NK-92 treated with Interleukin-12 subunit alpha and Interleukin-12 subunit beta, amount 100 ng/mL, for 24 hours (cell line): ENCODE measurements at regions not wholly inside any gene's neighbourhood (a gene's known extent, or its start where the extent isn't known, plus 50 kb on each side); places are given as distances from the start of the nearest gene placed in this dataset.

Experiments
- DNase-seq: peaks from one replicate; lab custom pipeline; 2025; lab: John Stamatoyannopoulos, UW

DNA sequence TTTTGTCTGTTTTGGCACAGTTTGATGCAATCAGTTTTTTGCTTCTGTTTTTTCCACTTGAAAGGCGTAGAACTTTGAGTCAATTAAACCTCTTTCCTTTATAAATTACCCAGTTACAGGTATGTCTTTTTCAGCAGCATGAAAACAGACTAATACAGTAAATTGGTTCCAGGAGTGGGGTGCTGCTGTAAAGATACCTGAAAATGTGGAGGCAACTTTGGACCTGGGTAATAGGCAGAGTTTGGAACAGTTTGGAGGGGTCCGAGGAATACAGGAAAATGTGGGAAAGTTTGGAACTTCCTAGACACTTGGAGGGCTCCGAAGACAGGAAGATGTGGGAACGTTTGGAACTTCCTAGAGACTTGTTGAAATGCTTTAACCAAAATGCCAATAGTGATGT lies 2022.2 kb downstream of the MAT2B start:
- no peak for DNase-seq

DNA sequence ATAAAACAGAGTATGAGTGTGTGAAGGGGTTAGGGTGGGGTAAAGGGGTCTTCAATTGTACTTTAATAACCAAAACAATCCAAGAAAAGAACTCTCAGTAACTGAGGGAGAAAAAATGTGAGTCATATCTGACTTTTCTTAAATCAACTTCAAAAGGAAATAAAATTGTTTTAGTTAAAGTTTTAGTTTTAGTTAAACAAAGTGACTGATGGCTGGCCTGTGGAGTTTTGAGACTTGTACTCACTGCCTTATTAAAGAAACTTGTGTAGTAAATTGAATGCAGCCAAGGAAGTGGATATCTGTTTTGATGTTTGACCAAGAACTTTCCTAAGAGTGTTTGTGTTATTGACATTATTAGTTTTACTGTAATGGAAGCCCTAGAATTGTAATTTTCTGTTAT lies 2032.6 kb downstream of the MAT2B start:
- DNase-seq, result no peak

- no peak for DNase-seq
These were observed 2054.2 kb downstream of the MAT2B start for GRCh38 chr5:165559645-165560044.

DNA sequence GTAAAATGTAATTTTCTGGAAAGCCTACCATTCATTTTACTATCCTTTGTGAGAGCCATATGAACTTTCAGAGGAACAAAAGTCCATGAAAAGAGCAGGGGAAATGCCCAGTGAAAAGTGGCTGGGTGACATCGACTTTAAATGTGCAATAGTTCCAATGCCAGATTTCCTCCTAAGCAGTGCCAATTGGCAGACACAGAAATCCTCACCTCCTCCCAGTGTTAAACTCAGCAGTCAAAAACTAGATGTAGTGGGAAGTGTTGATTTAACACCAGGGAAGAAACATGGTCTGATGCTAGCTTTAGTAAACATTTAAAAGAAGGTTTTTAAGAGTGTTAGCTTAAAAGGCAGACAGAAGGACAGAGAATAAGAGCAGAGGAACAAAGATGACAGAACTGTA lies 2055.2 kb downstream of the MAT2B start:
- no peak for DNase-seq

GRCh38 chr5:165565911-165566310 lies 2060.5 kb downstream of the MAT2B start:
- DNase-seq, result no peak

GRCh38 chr5:165569551-165569950 lies 2064.1 kb downstream of the MAT2B start:
- no peak for DNase-seq

- DNase-seq, result no peak
These were observed 2068.0 kb downstream of the MAT2B start for GRCh38 chr5:165573445-165573844.

DNA sequence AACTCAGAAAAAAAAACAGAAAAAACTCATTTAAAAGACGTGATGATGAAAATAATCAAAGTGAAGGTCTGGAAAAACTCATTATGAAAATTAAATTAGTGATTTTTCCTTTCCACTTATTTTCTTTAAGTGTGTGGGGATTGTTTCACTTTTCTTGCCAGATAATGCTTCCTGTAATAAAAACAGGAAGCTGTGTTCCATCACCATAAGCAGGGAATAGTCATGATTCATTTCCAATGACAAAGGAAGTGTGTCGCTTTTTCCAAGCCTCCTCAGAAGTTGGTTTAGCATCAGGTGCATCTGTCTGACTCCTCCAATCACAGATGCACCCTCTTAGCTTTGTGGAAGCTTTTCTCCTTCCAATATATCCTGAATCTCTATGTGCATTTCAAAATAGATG lies 2068.7 kb downstream of the MAT2B start:
- no peak for DNase-seq

- DNase-seq, result no peak
These were observed 2071.4 kb downstream of the MAT2B start for GRCh38 chr5:165576678-165577275.

DNA sequence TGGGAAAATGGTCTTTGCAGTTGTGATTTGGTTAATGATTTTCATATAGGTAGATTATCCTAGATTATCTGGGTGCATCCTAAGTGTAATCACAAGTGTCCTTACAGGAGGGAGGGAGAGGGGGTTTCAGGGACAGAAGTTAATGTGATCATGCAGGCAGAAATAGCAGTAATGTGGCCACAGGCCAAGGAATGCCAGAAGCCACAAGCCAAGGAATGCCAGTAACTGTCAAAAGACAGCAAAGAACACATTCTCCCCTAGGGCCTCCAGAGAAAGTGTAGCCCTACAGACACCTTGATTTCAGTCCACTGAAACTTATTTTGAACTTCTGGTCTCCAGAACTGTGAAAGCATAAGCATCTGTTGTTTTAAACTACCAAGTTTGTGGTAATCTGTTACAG lies 2074.5 kb downstream of the MAT2B start:
- no peak for DNase-seq

DNA sequence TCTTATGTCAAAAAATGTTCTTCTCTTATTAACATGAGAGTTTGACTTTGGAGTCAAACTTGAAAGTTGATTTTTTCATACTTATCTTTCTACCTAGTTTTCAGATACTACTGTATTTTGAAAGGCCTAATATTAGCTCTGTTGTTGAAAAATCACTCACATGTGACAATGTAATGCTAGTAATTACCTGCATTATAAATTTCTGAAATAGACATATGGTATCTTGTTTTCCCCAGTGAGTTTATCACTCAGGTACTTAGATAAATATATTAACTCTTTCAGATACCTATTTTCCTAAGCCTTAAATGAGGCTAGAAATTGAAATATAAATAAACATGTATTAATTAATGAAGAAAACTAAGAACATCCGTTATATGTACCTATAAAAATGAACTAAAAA lies 2089.3 kb downstream of the MAT2B start:
- no peak for DNase-seq

GRCh38 chr5:165602529-165602928 lies 2097.1 kb downstream of the MAT2B start:
- DNase-seq, result no peak

- DNase-seq, result no peak
These were observed 2101.6 kb downstream of the MAT2B start for GRCh38 chr5:165607026-165607425.

DNA sequence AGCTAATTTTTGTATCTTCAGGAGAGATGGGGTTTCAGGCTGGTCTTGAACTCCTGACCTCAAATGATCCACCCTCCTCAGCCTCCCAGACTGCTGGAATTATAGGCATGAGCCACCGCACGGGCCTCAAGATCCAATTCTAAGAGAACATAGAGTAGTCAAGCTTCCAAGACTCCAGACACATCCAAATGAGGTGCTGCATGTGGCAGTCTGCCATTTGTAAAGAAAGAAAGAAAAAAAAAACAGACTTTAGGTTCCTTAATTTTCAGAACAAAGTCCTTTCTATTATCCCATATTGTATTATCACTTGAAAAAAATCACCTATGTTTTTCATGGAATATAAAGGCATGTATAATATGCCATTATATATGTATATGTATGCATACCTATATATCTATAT lies 2104.5 kb downstream of the MAT2B start:
- no peak for DNase-seq

DNA sequence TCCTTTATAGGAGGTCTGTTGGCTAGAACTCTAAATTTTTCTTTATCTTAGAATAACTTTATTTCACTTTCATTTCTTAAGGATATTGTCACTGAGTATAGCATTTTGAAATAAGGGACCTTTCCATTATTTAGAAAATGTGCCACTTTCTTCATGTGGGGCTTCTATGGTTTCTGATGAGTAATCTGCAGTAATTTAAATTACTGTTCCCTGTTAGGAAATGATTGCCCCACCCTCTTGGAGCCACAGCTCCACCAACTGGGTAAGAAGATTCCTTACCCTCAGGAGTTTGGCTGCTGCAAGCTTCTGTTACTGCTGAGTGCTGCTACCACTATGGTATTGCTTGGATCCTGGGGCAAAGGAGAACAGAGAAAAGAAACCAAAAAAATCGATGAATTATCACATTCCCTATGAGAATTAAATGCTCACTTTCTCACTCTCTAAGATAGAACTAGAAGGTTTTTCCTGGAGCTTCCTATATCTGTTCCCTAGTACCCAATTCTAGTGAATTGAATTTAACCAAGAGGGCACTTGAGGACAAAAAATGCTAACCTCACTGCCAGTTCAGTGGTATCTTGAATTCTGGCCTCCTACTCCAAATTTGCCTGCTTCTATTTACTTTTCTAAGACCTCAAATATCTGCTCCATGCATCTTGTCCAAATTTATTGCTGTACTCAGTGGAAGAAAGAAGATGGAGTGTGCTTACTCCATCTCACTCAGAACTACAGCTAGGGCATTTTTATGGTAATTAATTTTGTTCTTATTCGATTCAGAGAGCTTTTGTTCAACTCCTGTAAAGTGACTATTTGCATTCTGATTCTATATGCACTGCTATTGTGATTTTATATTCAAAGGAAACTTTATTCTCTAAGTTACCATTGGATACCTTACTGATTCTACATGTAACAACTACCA lies 2111.3 kb downstream of the MAT2B start:
- DNase-seq, result no peak

DNA sequence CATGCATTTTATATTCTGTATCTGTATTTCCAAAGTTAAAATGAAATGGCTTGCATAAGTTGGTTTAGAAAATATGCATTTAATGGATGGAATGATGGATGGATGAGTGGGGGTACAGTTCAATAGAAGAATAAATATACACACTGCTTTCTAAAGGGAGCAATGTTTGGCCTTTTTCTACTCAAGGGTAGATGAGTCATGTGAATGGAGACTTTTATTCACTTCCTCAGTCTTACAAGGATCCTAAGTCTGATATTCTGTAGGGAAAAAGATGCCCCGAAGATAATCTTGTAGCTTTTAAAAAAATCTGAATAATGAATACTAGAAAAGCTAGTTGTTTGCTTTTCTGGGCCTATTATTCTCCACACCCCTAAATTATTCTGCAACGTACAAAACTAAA lies 2112.1 kb downstream of the MAT2B start:
- DNase-seq, result no peak

DNA sequence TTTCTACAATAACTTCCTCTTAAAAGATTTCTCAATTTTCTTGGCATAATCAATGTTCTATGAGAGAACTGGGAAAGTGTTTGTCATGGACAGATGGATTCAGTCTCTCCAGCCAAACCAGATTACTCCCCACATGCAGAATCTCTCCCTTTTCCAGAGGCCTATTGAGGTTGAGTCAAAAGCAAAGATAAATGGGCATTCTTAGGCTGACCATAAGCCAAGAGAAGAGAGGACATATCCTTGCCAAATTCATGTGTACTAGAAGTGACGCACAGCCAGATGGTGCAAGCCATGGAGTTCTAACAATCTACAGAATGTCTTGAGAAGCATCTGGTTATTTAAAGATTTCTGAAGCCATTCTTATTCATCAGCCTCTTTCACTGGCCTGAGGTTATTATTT lies 2115.0 kb downstream of the MAT2B start:
- no peak for DNase-seq

DNA sequence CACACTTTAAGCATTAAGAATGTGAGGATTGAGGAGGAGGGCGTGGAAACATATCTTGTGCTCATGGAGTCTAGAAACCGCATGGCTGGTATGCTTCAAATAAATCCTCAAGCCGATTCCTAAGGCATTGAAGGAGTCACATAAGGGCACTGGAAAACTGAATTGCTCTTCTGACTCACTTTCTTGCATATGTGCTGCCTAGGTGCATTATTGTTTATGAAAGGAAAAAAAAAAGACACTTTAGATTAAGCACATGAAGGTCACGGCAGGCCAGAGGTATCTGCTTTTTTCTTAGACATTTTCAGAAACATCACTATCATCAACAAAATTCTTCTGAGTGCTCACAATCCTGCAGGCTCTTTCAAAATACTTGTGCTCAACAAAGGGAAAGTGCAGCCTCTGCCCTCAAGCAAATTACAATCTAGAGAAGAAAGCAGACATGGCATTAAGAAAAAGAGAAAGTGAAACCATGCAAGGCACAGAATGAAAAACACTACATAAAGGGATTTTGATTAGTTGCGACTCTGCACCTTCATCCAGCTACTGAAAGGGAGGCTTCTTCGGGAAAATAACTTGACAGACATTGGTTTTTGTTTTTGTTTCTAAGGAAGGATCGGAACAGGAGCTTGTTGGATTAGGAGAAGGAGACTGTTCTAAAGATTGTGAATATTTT lies 2117.6 kb downstream of the MAT2B start:
- no peak for DNase-seq

DNA sequence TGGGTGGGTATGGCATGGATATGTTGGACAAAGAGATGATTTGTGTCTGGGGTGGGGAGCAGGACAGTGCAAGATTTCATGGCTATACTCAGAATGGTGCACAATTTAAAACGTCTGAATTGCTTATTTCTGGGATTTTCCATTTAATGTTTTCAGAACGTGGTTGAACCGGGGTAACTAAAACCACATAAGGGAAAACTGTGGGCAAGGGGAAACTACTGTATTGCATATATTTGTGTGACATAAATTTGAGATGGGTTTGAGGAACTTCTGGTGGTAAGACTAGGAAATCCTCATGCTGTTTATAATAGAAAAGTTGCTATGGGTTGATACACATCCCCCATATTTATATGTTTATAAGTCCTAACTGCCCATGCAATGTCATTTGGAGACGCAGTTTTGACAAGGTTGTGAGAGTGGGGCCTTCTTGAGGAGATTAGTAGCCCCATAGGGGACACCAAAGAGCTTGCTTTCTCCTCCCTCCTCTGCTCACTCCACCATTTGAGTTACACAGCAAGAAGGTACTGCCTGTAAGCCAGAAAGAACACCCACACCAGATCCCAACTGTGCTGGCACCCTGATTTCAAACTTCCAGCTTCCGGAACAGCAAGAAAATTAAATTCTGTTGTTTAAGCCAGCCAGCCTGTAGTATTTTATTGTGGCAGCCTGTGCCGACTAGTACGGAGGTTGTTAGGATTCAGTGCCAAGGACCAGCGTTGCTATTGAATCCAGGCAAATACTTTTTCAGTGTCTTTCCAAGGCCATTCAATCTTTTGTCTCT lies 2118.9 kb downstream of the MAT2B start:
- DNase-seq, result no peak

GRCh38 chr5:165626161-165626560 lies 2120.7 kb downstream of the MAT2B start:
- no peak for DNase-seq

GRCh38 chr5:165627548-165628170 lies 2122.2 kb downstream of the MAT2B start:
- no peak for DNase-seq

GRCh38 chr5:165630261-165630778 lies 2124.9 kb downstream of the MAT2B start:
- DNase-seq, result no peak
